GM19455 (cell line): ENCODE measurements at regions not wholly inside any gene's neighbourhood (a gene's known extent, or its start where the extent isn't known, plus 50 kb on each side); places are given as distances from the start of the nearest gene placed in this dataset.

Source experiments
- ATAC-seq: cut with Tn5 transposase; IDR thresholded peaks from one replicate; pipeline ENCODE4 v1.9.1; 2021; ENCODE audit not compliant: unreplicated experiment

DNA sequence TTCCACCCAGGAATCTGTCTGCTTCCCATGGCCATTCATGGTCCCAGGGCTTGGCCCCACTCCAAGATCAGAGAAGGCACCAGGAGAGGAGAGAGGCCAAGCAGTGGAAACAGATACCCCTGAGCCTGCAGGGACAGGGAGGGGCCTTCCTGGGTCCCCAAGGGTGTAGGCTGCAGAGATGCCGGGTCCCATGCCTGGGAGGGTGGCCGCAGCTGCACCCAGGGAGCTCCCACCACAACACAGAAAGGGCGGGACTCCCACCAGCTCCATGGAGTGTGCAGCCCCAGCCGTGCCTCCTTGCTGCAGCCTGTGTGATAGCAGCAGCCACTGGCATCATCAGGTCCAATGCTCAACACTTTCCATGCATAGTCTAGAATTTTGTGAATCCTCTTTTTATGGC lies 331.5 kb downstream of the UACA start:
- ATAC-seq = no peak

DNA sequence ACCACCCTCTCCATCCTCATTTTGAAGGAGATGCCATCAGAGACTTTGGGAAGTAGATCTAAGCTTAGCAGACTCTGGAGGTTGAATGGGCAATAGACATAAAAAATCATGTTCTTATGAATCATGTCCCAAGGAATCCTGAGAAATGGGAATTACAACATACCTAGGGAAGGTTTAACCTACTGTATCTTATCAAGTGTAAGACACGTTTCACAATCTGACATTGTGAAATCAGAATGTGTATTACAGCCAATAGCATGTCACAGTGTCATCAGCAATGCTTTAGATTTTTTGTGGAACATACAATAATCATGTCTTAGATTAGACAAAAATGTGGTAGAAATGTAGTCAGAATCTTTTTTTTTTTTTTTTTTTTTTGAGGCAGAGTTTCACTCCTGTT lies 332.4 kb upstream of the TLE3 start:
- no peak for ATAC-seq

DNA sequence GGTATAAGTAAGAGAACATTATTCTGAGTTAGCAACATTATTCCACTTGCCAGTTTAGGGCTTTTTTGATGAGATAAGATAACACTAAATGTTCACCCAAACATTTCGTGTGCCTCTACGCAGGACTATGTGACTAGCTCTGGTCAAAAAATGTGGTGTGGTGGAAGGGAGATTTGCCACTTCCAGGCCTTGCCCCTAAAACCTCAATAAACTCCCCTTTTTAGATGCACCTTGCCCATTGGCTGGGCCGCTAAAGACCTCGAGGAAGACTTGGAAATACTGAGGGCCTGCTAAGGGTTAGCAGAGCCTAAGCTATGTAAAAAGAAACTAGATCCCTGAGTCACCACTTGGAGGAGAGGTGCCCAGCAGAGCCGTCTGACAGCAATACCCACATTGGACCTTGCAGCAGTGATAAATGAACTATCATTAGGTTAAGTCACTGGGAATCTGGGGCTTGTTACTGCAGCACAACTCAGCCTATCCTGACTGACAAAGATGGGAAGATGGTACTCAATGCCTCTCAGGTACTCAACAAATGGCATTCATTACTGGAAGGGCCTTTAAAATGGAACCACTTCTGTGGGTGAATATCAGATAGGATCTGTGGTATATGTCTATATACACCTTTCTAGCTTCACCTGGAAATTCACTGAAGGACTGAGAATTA lies 331.5 kb upstream of the TLE3 start:
- ATAC-seq = no peak

DNA sequence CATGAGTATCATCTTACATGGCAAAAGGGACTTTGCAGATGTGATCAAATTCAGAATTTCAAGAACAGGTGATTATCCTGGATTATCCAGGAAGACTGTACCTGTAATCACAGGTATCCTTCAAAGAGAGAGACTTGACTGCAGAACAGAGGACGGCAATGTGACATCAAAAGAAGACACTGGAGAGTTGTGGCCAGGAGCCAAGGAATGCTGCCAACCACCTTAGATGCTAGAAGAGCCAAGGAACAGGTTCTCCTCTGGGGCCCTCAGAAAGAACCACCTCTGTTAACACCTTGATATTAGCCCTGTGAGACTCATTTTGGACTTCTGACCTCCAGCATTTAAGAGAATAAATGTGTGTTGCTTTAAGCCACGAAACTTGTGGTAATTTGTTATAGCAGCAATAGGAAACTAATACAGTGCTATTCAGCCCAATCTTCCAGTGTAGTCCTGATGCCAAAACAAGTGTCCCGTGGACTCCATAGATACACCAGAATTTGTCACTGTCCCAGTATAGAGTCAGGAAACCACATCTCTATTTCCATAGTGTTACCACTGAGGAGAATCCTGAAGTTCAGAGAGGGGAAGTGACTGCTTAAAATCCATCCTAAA lies 330.6 kb upstream of the TLE3 start:
- no peak for ATAC-seq

DNA sequence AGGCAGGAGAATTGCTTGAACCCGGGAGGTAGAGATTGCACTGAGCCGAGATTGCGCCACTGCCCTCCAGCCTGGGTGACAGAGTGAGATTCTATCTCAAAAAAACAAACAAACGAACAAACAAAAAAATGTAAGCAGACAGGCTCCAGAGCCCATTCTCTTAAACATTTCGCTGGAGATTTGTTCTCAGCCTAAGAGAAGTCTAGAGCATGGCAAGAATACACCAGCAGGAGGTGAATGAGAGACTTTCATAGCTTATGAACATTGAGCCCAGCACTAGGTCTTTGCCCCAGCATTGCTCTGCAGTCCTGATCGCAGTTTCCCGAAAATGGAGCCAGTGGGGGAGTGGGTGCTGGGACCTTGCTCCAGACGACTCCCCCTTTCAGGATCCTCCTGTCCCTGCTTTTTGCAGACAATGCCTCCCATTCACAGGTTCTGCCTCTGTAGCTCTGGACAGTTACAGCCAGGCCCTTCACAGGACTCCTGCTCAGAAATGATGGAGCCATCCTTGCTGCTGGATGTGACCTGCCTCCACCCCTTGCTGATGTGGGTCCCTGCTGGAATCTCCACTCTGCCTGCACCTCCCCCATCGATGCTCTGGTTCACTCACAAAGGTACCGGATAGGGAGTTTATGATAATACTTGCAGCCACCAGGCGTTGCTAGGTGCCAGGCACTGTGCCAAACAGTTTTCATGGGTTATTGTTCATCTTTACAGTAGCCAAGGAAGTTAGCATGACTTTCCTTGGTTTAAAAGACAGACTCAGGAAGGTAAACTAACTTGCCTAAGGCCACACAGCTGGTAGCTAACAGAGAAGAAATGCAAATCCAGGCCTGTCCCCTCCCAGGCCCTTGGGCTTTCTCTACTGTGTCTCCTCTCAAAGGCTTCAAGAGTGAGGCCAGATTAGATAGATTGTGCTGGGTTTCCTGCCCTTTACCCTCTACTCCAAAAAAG lies 329.7 kb upstream of the TLE3 start:
- ATAC-seq = no peak

DNA sequence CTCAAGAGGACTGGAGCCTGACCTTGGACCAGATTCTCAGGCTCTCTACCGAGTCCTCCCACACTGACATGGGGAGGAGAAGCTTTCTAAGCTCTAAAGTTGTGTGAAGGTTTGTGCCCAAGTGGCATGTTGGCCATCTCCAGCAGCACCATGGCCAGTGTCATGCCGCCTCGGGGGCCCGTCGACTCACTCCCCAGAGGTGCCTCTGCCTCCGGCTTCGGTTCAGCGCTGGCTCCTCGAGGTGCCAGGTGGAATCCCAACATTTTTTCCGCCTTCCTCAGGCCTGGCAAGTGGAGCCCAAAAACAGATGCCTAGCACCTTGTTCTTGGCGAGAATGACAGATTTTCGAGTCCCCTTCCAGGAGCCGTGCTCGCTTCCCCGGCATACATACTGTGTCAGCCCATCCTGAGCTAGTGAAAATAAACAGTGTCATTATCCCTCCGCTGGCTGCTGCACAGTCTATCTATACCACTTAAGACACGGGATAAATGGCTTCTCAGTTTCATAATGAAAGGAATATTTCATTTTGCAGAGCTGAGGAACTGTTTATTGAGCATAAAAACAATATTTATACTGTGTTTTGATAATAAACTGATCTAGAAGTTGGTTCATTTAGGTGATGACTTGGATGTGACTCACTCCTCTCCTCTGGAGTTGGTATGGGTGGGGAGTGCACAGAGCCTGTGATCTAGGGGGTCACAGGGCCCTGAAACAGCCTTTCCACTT lies 328.5 kb upstream of the TLE3 start:
- no peak for ATAC-seq

DNA sequence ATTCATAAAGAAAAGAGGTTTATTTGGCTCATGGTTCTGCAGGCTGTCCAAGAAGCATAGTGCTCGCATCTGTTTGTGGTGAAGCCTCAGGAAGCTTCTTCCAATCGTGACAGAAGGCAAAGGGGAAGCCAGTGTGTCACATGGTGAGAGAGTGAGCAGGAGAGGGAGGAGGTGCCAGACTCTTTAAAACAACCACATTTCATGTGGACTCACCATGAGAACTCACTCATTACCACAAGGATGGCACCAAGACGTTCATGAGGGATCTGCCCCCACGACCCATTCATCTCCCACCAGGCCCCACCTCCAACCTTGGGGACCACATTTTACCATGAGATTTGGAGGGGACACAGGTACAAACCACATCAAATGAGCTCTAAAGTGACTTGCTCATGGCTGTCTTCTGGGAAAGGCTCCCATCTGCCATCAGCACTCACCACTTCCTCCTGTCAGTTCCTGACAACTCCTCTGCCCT lies 327.3 kb upstream of the TLE3 start:
- no peak for ATAC-seq

DNA sequence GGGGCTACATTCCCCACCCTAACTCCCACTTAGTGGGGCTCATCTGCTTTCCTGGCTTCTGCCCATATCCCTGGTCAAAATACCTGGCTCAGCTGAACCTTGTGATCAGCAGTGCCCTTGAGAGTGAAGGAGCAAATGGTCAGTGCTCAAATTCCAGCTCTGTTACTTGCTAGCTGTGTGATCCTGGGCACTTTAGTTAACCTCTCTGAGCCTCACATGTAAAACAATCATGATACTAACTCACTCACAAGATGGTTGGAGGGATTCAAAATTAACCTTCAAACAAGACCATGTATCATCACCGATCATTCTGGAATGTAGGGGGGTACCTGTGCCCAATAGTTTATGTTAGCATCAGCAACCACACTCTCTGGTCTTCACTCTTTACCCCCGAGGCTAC lies 325.6 kb upstream of the TLE3 start:
- no peak for ATAC-seq

DNA sequence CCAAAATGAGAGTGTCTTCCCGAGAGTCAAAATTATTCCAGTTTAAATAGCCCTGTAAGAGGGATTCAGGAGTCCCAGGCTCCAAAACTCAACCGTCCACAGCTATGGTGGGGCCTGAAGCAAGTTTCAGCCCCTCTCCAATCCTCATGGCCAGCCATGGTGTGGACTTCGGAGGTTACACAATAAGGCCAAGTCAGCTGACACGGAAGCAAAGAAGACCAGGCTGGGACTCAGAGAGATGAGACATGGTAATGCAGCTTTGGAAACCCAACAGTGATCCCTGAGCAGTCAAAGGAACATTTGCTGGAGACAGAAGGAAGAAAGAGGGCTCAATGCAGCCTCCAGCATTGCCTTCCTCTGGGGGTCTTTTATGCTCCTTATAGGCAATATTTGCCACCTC lies 324.6 kb upstream of the TLE3 start:
- no peak for ATAC-seq

DNA sequence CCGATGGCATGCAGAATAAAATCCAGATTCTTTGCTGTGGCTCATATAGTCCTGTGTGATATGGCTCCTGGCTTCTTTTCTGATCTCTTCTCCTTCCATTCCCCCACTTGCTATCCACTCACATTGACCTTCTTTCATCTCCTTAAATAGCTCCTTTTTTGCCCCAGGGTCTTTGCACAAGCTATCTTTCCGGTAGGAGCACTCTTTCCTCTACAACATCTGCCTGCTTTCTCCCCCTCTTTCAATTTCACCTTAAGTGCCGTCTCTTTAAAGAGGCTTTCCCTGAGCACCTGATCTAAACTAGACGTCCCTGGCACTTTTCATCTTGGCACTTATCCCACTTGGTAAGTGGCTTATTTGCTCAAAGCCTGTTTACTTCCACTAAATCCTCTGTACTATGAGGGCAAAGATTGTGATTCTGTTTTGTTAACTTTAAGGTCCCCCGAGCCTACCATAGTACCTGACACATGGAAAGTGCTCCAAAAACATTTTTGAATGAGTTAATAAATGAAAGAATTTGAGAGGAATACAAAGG lies 323.3 kb upstream of the TLE3 start:
- no peak for ATAC-seq

DNA sequence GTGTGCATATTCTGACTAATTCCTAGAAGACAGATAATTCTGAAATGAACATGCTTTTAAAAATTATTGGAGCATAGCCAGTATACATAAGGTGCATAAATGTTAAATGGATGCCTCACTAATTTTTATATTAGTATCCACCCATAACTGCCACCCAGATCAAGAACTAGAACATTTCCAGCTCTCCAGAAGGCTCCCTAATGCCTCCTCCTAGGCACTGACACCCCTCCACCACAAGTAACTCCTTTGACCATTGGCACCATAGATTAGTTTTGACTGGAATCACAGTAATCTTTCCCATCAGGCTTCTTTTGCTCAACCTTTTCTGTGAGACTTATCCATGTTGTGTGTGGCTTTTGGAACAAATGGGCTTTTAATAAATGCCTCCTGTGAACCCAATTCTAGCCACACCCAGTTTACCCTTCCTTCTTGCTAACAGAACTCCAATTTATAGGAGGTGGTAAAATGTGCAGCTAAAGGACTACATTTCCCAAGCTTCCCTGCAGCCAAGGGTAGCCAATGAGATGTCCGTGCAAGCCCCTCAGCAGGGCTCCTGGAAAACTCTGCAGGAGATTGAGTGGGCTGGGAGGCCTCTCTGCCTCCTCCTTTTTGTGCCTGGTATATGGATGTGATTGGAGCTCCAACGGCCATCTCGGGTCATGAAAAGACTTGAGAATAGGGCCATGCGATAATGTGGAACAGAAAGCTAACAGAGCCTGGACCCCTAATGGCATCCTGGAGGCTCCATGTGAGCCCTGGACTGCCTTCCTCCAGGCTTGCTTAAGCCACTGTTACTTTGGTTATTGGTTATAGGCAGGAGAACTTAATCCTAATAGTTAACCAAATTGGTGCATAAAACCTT lies 322.6 kb upstream of the TLE3 start:
- ATAC-seq = no peak

DNA sequence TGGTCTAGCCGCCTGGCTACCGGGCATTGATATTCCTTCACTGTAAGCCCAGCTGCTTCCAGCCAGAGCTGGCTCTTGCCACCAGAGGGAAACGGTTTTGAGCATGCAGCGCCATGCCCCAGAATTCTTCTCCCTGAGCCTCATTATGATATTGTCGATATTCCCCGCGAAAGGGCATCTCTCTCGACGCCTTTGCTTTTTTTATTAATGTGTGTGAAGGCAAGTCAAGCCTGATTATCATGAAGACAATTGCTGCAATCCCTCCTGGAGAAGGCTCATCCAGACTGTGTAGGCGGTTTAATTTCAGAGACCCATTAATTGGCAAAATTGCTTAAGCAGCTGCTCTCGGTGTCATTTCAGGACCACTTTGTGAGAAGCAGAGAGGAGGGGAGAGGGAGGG lies 321.2 kb upstream of the TLE3 start:
- ATAC-seq = no peak

DNA sequence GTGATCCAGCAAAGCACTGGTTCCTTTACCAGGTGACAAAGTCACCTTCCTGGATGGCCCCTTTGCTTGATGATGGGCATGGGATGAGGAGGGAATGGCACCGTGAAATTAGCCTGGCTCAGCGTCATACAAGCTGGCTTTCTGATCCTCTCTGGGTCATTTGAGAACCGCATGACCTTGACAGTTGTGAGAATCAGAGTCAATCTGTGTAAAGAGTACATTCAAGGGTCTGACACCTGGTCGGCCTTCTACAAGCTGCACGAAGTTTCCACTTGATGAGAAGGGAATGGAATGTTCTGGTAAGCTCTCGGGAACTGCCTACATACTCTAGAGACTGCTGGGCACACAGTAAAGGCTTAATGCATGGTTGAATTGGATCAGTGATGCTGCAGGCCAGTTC lies 319.8 kb upstream of the TLE3 start:
- ATAC-seq = no peak

DNA sequence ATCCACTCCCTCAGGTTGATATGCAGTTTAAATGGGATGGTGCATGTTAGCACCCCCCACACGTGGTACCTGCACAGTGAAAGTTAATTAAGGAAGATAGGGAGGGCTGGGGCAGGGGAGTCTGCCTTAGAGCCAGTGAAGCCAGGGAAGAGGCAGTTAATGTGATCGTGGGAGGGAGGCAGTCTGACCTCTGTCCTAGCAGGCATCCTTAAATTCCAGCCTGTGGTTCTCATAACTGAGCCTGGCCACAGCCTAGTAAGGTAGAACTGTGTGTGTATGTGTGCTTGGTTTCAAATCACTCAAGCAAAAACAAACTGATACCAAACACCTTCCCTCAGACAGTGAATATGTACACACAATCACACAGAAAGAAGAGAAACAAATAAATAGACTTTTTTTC lies 319.1 kb upstream of the TLE3 start:
- ATAC-seq = no peak

DNA sequence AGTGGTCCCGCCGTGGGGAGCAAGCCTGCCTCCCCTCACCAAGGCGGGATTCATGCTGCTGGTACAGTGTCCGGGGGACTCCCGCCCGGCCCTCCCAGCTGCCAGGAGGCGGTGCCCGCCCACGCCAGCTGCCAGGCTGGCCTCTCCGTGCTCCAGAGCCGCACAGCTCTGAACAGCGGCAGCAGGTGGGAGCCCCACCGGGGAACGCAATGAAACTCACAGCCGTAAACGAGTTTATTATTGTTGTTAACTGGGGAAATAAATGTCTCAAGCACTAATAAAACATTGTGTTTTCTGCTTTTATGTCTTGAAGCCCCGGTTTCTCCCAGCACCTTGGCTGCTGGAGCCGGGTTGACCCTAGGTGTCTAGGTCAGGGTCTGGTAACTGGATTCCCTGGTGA lies 317.7 kb upstream of the TLE3 start:
- ATAC-seq = no peak

DNA sequence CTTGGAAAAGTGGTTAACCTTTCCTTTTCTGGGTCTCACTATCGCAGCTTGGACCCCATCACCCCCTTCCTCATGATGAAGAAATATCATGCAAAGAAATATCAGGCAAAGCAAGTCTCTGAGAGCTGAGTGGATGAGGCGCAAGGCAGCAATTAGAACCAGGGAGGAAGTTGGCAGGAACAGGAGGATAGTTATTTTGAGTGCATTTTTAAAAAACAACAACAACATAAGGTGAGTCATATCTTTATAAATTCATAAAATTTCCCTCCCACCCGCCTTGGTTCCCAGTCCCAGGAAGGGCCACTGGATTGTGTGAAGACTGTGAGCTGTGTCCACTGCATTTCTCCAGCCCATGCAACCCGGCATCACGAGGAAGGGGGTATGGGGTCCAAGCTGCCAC lies 316.9 kb upstream of the TLE3 start:
- ATAC-seq = no peak

DNA sequence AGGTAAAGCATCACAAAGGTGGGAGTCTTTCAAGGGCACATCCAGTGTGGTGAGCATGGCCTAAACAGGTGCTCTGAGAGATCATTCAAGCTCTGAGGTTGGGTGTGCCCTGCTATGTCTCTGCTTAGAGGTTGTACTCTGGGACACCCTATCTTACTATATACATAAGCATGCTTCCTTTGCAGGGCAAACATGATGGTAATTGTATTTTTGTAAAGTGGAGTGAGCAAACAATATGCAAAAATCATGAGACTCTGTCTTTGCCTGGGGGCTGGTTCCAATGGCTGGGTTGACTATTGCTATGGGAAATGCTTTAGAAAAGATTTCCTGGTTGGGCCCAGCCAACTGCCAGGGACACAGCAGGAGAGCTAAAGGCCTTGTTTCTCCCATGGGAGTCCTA lies 315.1 kb upstream of the TLE3 start:
- ATAC-seq = no peak

DNA sequence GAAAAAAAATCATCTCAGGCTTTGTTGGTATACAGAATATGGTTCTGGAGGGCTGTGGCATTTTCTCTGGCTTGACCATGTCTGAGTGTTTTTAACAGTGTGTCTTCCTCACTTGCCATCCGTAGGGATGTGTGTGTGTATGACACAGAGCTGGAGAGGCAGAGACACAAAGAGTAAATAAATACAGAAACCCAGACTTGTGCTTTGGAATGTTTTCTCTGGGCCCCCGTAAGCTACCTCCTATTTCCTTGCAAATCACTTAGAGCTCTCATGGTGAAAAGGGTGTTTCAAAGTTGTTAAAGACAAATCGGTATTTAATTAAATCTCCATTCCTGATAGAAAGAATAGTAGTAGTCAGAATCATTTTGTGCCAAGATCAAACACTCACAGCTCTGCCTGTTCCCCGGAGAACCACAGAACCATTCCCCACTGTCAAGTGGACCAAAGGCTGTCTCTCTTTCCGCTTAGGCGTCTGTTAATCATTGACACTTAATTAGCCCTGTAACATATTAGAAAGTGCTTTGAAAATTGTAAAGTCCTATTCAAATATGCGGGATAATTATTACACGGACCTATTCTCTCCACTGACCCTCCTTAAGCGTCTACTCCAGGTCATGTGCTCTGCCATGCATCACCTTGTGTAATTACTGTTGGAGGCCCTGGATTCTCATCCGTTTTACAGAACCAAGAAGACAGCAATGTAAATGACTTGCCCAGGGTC lies 313.6 kb upstream of the TLE3 start:
- ATAC-seq = no peak

DNA sequence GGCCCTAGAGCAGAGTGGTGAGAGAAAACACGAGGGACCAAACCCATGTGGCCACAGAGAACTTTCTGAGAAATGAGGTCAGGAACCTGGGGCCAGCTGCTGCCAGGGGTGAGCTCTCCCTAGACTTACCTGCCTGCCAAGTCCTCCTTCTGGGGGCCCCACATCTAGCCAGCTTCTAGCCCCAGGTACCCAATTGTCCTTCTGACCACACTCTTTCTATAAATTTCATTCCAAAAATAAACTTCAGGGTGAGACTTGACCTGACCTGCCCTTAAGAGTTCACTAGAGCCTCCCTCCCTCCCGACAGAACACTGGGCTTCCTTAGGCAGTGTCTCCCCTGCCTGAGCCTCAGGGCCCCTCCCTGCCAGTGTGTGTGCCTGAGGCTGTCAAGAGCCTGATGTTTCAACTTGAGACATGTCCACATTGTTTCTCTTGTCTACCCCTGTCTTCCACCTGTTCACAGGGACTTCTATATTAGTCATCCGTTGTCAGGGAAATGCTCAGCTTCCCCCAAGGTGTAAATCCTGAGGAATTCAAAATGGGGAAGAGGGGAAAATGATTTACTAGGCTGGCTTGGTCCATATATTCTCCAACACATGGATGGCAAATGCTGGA lies 312.8 kb upstream of the TLE3 start:
- no peak for ATAC-seq
